Vagina (tissue), 2 donors: ENCODE measurements at regions not wholly inside any gene's neighbourhood (a gene's known extent, or its start where the extent isn't known, plus 50 kb on each side); places are given as distances from the start of the nearest gene placed in this dataset.

Experiments
- CTCF ChIP-seq, 3 experiments: fragments of 450-650 bp in 2 of 3; fragments of 200-600 bp in 1 of 3; sonication (generic) in 1 of 3; IDR thresholded peaks; one replicate each; pipeline ENCODE4 v1.5.1; 2017 to 2019; ENCODE audit warnings: antibody characterized with exemption in 3 of 3, mild to moderate bottlenecking in 2 of 3, moderate library complexity in 2 of 3
- POLR2A ChIP-seq, 2 donors: fragments of 450-650 bp; IDR thresholded peaks; one replicate each; pipeline ENCODE4 v1.6.1; 2017; ENCODE audit warnings: antibody characterized with exemption in 2 of 2, mild to moderate bottlenecking in 2 of 2, moderate library complexity in 2 of 2

- TF ChIP-seq POLR2A (IDR thresholded peaks at IDR 0.05) (no peak), CTCF (IDR thresholded peaks at IDR 0.05) (no peak)
Observed at GRCh38 chr12:58513301-58513834, 406.9 kb downstream of the LRIG3 start.
